Loucy (cell line): ENCODE measurements at regions not wholly inside any gene's neighbourhood (a gene's known extent, or its start where the extent isn't known, plus 50 kb on each side); places are given as distances from the start of the nearest gene placed in this dataset.

Experiments
- EZH2phosphoT487 ChIP-seq: fragments of 200-600 bp; IDR thresholded peaks from 2 replicates; pipeline ENCODE4 v1.6.1; 2018; ENCODE audit warnings: antibody characterized with exemption, mild to moderate bottlenecking, moderate library complexity, borderline replicate concordance
- TF ChIP-seq, protein P1 (sequence below): fragments of 200-600 bp; sonication (generic); conservative IDR thresholded peaks from 2 replicates; pipeline ENCODE4 v1.5.1; 2014; ENCODE audit warnings: mild to moderate bottlenecking, antibody characterized with exemption, low read length

DNA sequence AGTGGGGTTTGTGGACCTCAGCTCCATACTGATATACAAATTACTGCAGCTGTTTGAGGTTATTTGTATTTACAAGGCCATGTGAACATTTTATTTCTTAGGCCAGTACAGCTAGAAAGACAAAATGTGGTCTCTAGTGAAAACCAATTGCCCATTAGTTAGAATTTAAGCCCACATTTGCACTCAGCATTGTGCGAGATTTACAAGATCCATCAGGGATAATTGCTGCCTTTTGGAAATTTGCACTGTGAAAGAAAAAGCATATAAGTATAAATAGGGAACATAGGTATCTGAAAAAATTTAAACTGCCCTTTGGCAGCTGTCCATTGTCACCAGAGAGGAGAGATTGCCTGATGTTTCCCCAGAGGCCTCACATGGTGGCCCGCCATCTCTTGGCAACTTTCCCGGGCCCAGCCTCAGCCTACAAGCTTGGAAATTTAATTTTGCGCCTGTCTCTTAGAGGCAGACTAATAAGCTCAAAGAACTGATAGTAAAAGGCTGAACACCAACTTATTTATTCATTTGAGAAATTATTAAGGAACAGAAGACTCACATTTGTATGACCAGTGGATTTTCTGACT lies 120.7 kb downstream of the MAP3K21 start:
- TF ChIP-seq, protein P1, sequence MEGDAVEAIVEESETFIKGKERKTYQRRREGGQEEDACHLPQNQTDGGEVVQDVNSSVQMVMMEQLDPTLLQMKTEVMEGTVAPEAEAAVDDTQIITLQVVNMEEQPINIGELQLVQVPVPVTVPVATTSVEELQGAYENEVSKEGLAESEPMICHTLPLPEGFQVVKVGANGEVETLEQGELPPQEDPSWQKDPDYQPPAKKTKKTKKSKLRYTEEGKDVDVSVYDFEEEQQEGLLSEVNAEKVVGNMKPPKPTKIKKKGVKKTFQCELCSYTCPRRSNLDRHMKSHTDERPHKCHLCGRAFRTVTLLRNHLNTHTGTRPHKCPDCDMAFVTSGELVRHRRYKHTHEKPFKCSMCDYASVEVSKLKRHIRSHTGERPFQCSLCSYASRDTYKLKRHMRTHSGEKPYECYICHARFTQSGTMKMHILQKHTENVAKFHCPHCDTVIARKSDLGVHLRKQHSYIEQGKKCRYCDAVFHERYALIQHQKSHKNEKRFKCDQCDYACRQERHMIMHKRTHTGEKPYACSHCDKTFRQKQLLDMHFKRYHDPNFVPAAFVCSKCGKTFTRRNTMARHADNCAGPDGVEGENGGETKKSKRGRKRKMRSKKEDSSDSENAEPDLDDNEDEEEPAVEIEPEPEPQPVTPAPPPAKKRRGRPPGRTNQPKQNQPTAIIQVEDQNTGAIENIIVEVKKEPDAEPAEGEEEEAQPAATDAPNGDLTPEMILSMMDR, result no peak
- peak; percentile 37; the same call in 1 of the 2 replicates for TF ChIP-seq EZH2phosphoT487
